ENCODE measurements at regions not wholly inside any gene's neighbourhood (a gene's known extent, or its start where the extent isn't known, plus 50 kb on each side); places are given as distances from the start of the nearest gene placed in this dataset.

DNA sequence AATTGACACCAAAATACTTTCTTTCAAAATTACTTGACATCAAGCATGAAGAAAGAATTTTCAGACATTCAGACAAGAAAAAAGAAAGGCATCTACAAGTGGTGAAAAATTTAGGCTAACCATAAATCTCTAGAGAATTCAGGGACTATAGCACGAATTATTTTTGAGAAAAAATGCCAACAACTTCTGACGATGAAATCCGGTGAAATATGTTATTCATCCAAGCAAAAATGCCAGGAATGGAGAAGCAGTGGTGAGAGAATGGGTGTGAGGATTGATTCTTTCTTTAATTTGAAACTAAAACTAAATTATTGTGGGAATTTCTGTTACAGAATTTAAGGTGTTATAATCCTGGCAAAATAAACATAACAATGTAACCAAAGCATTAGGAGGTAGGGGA lies 69.4 kb upstream of the SORBS2 start:
- DNase-seq (ENCODE audit: low spot score): no peak
- in situ Hi-C loops (cut with MboI; ENCODE audit: low sequenced_read_pairs, unreplicated experiment): no loop called here
- TF ChIP-seq, protein P1, sequence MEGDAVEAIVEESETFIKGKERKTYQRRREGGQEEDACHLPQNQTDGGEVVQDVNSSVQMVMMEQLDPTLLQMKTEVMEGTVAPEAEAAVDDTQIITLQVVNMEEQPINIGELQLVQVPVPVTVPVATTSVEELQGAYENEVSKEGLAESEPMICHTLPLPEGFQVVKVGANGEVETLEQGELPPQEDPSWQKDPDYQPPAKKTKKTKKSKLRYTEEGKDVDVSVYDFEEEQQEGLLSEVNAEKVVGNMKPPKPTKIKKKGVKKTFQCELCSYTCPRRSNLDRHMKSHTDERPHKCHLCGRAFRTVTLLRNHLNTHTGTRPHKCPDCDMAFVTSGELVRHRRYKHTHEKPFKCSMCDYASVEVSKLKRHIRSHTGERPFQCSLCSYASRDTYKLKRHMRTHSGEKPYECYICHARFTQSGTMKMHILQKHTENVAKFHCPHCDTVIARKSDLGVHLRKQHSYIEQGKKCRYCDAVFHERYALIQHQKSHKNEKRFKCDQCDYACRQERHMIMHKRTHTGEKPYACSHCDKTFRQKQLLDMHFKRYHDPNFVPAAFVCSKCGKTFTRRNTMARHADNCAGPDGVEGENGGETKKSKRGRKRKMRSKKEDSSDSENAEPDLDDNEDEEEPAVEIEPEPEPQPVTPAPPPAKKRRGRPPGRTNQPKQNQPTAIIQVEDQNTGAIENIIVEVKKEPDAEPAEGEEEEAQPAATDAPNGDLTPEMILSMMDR (IDR thresholded peaks at IDR 0.05; ENCODE audit: borderline replicate concordance, control extremely low read depth, extremely low read depth, insufficient read depth, missing control alignments): no peak

DNA sequence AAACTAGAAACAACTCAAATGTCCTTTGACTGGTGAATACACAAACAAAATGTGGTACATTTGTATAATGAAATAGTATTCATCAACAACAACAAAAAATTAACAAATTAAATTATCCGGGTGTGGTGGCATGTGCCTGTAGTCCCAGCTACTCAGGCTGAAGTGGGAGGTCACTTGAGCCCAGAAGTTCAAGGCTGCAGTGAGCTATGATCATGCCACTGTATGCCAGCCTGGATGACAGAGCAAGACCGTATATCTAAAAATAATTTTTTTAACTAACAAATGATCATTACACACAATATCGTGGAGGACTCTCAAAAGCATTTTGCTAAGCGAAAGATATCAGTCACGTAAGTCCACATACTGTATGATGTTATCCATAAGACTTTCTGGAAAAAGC lies 71.6 kb upstream of the SORBS2 start:
- in situ Hi-C loops (cut with MboI; ENCODE audit: low sequenced_read_pairs, unreplicated experiment): no loop called here
- DNase-seq (ENCODE audit: low spot score): no peak

DNA sequence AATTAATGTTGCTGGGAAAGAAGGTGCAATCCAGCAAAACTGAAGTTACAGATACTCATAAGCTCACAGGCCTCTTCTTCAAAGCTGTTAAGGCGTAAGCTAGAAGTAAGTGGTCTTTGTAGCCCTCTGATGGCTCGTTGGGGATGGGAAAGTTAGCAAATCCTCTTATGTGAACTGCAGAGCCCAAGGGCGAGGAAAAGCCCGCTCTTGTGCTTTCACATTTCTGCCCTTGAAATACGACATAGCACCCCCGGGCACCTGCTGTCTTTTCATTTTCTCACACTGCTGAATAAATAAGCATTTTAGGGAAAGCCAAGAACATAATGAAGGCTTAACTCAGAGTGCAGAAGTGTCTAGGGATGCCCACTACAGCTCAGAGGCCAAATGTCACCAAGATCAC lies 73.1 kb upstream of the SORBS2 start:
- in situ Hi-C loops (cut with MboI; ENCODE audit: low sequenced_read_pairs, unreplicated experiment): no loop called here
- DNase-seq (ENCODE audit: low spot score): no peak
- TF ChIP-seq, protein P1 (IDR thresholded peaks at IDR 0.05; ENCODE audit: borderline replicate concordance, control extremely low read depth, extremely low read depth, insufficient read depth, missing control alignments): no peak

More for the DNA sequence above, 71.6 kb upstream of the SORBS2 start:
- TF ChIP-seq, protein P1 (IDR thresholded peaks at IDR 0.05; ENCODE audit: borderline replicate concordance, control extremely low read depth, extremely low read depth, insufficient read depth, missing control alignments): no peak

DNA sequence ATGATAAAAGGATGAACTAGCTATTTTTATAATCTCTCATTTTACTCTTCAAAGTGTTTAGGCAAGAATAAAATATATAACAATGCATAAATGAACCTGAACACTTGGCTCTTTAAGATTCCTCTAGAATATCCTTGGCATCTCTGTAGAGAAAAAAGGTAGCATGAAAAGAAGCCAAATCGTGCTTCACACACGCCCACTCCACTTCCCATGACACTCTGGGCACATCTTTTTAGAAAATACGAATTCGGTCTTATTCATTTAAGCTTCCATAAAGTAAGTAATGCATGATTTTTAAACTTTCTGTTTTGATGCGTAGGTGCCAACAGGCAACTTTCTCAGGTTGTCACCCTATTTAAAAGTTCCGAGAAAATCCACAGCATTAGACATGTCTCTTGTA lies 73.6 kb upstream of the SORBS2 start:
- DNase-seq (ENCODE audit: low spot score): no peak
- in situ Hi-C loops (cut with MboI; ENCODE audit: low sequenced_read_pairs, unreplicated experiment): no loop called here
- TF ChIP-seq, protein P1 (IDR thresholded peaks at IDR 0.05; ENCODE audit: borderline replicate concordance, control extremely low read depth, extremely low read depth, insufficient read depth, missing control alignments): no peak

DNA sequence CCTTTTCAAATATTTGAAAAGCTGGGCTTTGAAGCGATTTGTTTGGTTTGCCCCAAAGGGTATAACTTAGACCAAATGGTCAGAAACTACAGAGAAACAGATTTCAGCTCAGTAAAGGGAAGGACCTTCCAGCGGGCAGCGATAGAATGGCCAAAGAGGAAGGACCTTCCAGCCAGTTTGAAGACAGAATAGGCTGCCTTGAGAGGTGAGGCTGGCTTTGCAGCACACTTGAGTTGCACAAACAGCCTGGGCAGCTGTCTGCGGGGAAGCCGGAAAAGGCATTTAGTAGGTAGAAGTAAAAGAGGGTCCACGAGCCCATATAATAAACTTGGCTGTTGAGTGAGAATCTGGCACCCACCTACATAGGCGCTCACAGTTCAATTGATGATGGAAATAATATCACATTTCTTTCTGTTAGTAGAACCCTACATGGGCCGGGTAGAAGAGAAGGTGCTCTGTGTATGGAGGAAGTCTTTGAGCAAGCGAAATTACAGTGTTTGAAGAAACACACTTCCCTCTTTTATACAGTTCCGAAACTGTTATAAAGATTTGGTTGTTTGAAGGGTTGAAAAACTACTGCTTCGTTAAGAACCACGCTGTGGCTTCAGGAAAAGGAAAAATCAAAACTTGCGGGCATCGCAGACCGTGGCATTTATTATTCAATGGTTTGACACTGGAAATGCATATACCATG lies 75.0 kb upstream of the SORBS2 start:
- in situ Hi-C loops (cut with MboI; ENCODE audit: low sequenced_read_pairs, unreplicated experiment): no loop called here
- DNase-seq (ENCODE audit: low spot score): no peak
- TF ChIP-seq, protein P1 (IDR thresholded peaks at IDR 0.05; ENCODE audit: borderline replicate concordance, control extremely low read depth, extremely low read depth, insufficient read depth, missing control alignments): no peak

DNA sequence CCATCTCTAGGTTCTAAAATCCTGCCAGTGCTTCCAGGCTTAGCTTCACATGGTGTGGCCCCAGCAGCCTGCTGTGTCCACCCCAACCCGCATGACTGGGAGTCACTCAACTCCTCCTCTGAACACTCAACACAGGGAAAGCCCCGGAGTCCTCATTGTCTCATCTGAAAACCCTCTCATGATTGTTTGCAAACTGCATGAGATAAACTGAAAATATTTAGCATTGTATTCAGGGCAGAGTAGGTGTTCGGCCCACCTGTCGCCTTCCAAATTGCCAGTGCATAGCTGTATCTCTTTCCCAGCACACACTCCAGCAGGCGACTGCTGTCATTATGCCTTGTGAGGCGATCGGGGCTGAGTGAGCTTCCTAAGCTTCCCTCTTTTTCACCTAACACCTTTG lies 76.7 kb upstream of the SORBS2 start:
- in situ Hi-C loops (cut with MboI; ENCODE audit: low sequenced_read_pairs, unreplicated experiment): no loop called here
- no peak for DNase-seq (ENCODE audit: low spot score)

More for the DNA sequence above, 76.7 kb upstream of the SORBS2 start:
- TF ChIP-seq, protein P1 (IDR thresholded peaks at IDR 0.05; ENCODE audit: borderline replicate concordance, control extremely low read depth, extremely low read depth, insufficient read depth, missing control alignments): no peak

Measured in GM13976 (cell line).